ACC112 (cell line): ENCODE measurements at regions not wholly inside any gene's neighbourhood (a gene's known extent, or its start where the extent isn't known, plus 50 kb on each side); places are given as distances from the start of the nearest gene placed in this dataset.

ENCODE experiments used
- H2AFZ ChIP-seq: fragments of 200-600 bp; sonication (generic); one replicate; pipeline ENCODE4 v1.6.0; 2017; ENCODE audit warnings: antibody characterized with exemption, low read length; ENCODE audit not compliant: unreplicated experiment
- H3K27ac ChIP-seq: fragments of 200-600 bp; sonication (generic); 2 replicates; pipeline ENCODE4 v1.5.1; 2014; ENCODE audit warnings: low read depth, mild to moderate bottlenecking, antibody characterized with exemption, low read length, moderate library complexity
- H3K27me3 ChIP-seq: fragments of 200-600 bp; sonication (generic); 2 replicates; pipeline ENCODE4 v1.6.1; 2014; ENCODE audit warnings: mild to moderate bottlenecking, antibody characterized with exemption, low read length, moderate library complexity, mixed read lengths; ENCODE audit not compliant: insufficient read depth
- H3K36me3 ChIP-seq: fragments of 200-600 bp; sonication (generic); 2 replicates; pipeline ENCODE4 v1.6.1; 2016; ENCODE audit warnings: mild to moderate bottlenecking, antibody characterized with exemption, low read length, moderate library complexity, mixed read lengths; ENCODE audit not compliant: insufficient read depth
- H3K4me1 ChIP-seq: fragments of 200-600 bp; sonication (generic); one replicate; pipeline ENCODE4 v1.6.1; 2016; ENCODE audit warnings: low read length, mixed read lengths; ENCODE audit not compliant: insufficient read depth, unreplicated experiment, control insufficient read depth
- H3K4me3 ChIP-seq: fragments of 200-600 bp; sonication (generic); 2 replicates; pipeline ENCODE4 v1.5.1; 2014; ENCODE audit warnings: mild to moderate bottlenecking, low read depth, low read length
- H3K79me2 ChIP-seq: fragments of 200-600 bp; sonication (generic); one replicate; pipeline ENCODE4 v1.6.0; 2016; ENCODE audit warnings: low read length; ENCODE audit not compliant: control insufficient read depth, unreplicated experiment, insufficient read depth

DNA sequence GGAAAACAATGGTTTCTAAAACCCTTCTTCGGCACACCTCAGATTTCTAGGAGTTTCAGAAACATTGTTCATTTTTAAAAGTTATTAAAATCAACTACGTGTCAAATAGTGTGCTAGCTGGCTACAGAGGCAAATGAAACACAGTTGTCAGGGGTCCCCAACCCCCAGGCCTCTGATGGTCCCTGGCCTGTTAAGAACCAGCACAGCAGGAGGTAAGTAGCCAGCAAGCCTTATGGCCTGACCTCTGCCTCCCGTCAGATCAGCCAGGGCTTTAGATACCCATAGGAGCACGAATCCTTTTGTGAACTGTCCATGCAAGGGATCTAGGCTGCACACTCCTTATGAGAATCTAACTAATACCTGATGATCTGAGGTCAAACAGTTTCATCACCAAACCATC lies 648.2 kb downstream of the FAM181B start:
- Histone ChIP-seq H3K27ac (no peak overlapping the region), H3K4me3 (no peak overlapping the region), H2AFZ (no peak overlapping the region), H3K36me3 (no peaks in the 10 kb centered on the region), H3K79me2 (no peaks in the 10 kb centered on the region), H3K4me1 (no peaks in the 10 kb centered on the region), H3K27me3 (no peaks in the 10 kb centered on the region)

- no peak overlapping the region for H3K4me3 ChIP-seq
Measured at GRCh38 chr11:82082976-82083375, 650.7 kb downstream of the FAM181B start.

DNA sequence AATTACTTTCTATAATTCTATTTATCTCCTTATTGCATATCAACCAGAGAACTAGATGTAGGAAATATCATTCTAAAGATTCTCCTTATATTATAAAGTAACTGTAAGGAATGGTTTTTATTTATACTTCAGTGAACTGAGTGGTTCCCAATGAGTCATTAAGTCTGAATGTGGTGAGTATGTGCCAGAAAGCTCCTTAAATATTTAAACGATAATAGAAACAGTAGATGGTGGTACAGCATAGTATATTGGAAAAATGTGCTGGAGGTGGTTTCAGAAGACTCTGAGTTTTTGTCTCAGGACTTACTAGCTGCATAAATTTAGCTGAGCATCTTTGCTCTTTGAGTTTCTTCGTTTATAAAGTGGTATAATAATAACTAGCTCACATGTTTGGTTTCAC lies 653.5 kb downstream of the FAM181B start:
- Histone ChIP-seq H3K4me3 (no peak overlapping the region), H3K27ac (no peak overlapping the region), H3K4me1 (no peaks in the 10 kb centered on the region), H2AFZ (no peak overlapping the region), H3K27me3 (no peaks in the 10 kb centered on the region), H3K79me2 (no peaks in the 10 kb centered on the region), H3K36me3 (no peaks in the 10 kb centered on the region)

More at GRCh38 chr11:82082976-82083375, 650.7 kb downstream of the FAM181B start:
- no peak overlapping the region for H2AFZ ChIP-seq
- no peaks in the 10 kb centered on the region for H3K4me1 ChIP-seq
- H3K27me3 ChIP-seq: no peaks in the 10 kb centered on the region
- no peaks in the 10 kb centered on the region for H3K79me2 ChIP-seq
- H3K36me3 ChIP-seq: no peaks in the 10 kb centered on the region
- no peak overlapping the region for H3K27ac ChIP-seq

DNA sequence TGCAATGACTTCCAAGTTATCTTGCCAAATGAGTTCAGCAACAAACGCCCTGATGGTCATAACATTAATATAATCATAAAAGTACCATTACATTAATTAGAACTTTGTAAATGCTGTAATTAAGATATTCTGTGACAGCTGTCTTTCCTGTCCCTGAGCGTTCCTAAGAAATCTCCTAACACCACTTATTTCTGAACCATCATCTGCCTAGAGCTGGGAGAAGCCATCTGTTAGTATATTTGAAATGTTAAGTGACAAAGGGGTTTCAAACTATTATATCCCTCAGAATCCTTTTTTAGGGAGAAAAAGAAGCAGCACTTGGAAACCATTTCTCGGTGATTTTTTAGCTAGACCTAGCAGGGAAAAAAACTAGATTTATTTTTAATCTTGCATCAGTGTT lies 657.5 kb downstream of the FAM181B start:
- Histone ChIP-seq H2AFZ (no peak overlapping the region), H3K36me3 (no peaks in the 10 kb centered on the region), H3K27ac (no peak overlapping the region), H3K27me3 (no peaks in the 10 kb centered on the region), H3K79me2 (no peaks in the 10 kb centered on the region), H3K4me3 (no peak overlapping the region), H3K4me1 (no peaks in the 10 kb centered on the region)

GRCh38 chr11:82059505-82059904 lies 674.2 kb downstream of the FAM181B start:
- Histone ChIP-seq H2AFZ (no peak overlapping the region), H3K79me2 (no peaks in the 10 kb centered on the region), H3K27ac (no peak overlapping the region), H3K4me1 (no peaks in the 10 kb centered on the region), H3K27me3 (no peaks in the 10 kb centered on the region), H3K36me3 (no peaks in the 10 kb centered on the region), H3K4me3 (no peak overlapping the region)

- Histone ChIP-seq H3K4me3 (no peak overlapping the region), H3K4me1 (no peaks in the 10 kb centered on the region), H3K27me3 (no peaks in the 10 kb centered on the region), H3K79me2 (no peaks in the 10 kb centered on the region), H3K36me3 (no peaks in the 10 kb centered on the region), H2AFZ (no peak overlapping the region), H3K27ac (no peak overlapping the region)
Measured at GRCh38 chr11:82056450-82056849, 677.2 kb downstream of the FAM181B start.

DNA sequence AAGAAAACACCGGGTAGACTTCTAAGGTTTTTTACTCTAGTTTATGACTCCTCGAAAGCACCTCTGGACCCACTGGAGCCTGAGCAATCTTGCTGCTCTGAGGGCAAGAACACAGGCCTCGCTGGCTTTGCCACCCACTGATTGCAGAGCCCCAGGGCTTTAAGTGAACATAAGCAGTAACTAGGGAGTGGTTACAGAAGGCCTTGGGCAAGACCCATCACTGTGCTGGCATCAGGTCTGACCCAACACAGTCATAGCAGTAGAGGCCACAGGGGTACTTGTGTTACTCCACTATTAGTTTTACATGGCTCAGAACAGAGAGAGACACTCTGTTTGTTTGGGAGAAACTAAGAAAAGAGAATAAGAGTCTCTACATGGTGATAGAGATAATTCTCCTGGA lies 684.5 kb downstream of the FAM181B start:
- H2AFZ ChIP-seq: no peak overlapping the region
- H3K27ac ChIP-seq: no peak overlapping the region
- no peaks in the 10 kb centered on the region for H3K4me1 ChIP-seq
- H3K4me3 ChIP-seq: no peak overlapping the region
- no peaks in the 10 kb centered on the region for H3K27me3 ChIP-seq
- H3K36me3 ChIP-seq: no peaks in the 10 kb centered on the region
- H3K79me2 ChIP-seq: no peaks in the 10 kb centered on the region

DNA sequence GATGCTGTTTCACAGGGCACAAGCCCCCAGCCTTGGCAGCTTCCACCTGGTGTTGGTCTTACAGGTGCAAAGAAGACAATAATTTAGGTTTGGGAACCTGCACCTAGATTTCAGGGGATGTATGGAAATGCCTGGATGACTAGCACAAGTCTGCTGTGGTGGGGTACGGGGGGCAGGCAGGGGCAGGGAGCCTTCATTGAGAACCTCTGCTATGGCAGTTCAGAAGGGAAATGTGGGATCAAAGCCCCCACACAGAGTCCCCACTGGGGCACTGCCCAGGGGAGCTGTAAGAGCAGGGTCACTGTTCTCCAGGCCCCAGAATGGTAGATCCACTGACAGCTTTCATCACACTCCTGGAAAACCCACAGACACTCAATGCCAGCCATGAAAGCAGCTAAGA lies 686.5 kb downstream of the FAM181B start:
- H3K36me3 ChIP-seq: no peaks in the 10 kb centered on the region
- no peak overlapping the region for H2AFZ ChIP-seq
- no peaks in the 10 kb centered on the region for H3K79me2 ChIP-seq
- no peak overlapping the region for H3K4me3 ChIP-seq
- no peak overlapping the region for H3K27ac ChIP-seq
- H3K4me1 ChIP-seq: no peaks in the 10 kb centered on the region
- H3K27me3 ChIP-seq: no peaks in the 10 kb centered on the region

DNA sequence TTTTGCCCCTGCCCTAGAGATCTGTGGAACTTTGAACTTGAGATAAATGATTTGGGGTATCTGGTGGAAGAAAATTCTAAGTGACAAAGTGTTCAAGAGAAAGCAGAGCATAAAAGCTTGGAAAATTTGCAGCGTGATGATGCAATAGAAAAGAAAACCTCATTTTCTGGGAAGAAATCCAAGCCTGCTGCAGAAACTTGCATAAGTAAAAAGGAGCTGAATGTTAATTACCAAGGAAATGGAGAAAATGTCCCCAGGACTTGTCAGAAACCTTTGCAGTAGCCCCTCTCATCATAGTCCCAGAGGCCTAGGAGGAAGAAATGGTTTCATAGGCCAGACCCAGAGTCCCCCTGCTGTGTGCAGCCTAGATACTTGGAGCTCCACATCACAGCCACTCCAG lies 686.9 kb downstream of the FAM181B start:
- no peak overlapping the region for H3K27ac ChIP-seq
- H3K4me1 ChIP-seq: no peaks in the 10 kb centered on the region
- no peak overlapping the region for H3K4me3 ChIP-seq
- no peak overlapping the region for H2AFZ ChIP-seq
- H3K27me3 ChIP-seq: no peaks in the 10 kb centered on the region
- H3K36me3 ChIP-seq: no peaks in the 10 kb centered on the region
- H3K79me2 ChIP-seq: no peaks in the 10 kb centered on the region

DNA sequence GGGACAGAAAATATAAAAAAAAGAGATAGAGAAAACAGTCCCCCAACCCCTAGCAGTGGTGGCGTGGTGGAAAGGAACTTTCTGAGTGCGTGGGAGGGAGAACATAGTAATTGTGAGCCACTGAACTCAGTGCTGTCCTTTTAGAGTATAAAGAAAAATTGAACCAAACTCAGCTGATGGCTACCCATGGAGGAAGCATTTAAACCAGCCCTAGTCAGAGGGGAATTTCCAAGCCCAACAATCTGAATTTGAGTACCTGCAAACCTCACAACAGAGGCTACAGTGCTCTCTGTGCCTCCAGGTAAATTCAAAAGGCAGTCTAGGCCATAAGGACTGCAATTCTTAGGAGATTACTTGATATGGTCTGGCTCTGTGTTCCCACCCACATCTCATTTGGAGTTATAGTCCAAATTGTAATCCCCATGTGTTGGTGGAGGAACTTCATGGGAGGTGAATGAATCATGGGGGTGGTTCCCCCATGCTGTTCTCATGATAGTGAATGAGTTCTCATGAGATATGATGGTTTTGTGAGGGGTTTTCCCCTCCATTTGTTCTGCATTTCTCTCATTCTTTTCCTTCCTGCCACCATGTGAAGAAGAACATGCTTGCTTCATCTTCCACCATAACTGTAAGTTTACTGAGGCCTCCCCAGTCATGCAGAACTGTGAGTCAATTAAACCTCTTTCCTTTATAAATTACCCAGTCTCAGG lies 687.8 kb downstream of the FAM181B start:
- no peaks in the 10 kb centered on the region for H3K27me3 ChIP-seq
- no peaks in the 10 kb centered on the region for H3K79me2 ChIP-seq
- H3K4me1 ChIP-seq: no peaks in the 10 kb centered on the region
- H3K27ac ChIP-seq: no peak overlapping the region
- no peak overlapping the region for H3K4me3 ChIP-seq
- no peaks in the 10 kb centered on the region for H3K36me3 ChIP-seq
- H2AFZ ChIP-seq: no peak overlapping the region

- no peaks in the 10 kb centered on the region for H3K27me3 ChIP-seq
- no peak overlapping the region for H3K27ac ChIP-seq
- no peak overlapping the region for H3K4me3 ChIP-seq
- H3K4me1 ChIP-seq: no peaks in the 10 kb centered on the region
- no peaks in the 10 kb centered on the region for H3K36me3 ChIP-seq
- H2AFZ ChIP-seq: no peak overlapping the region
- H3K79me2 ChIP-seq: no peaks in the 10 kb centered on the region
Measured at GRCh38 chr11:82043316-82043715, 690.3 kb downstream of the FAM181B start.
